ENCODE measurements at regions not wholly inside any gene's neighbourhood (a gene's known extent, or its start where the extent isn't known, plus 50 kb on each side); places are given as distances from the start of the nearest gene placed in this dataset.
A peak's percentile ranks its signal among the peaks of the same experiment; 100 is the strongest.

- H2AFZ ChIP-seq (ENCODE audit: low read depth, low read length), result no peak overlapping the region
- no peaks in the 10 kb centered on the region for H3K9me3 ChIP-seq (ENCODE audit: insufficient read depth, low read depth, low read length)
- no peaks in the 10 kb centered on the region for H3K36me3 ChIP-seq (ENCODE audit: insufficient read depth, low read length)
- TF ChIP-seq, protein P1, sequence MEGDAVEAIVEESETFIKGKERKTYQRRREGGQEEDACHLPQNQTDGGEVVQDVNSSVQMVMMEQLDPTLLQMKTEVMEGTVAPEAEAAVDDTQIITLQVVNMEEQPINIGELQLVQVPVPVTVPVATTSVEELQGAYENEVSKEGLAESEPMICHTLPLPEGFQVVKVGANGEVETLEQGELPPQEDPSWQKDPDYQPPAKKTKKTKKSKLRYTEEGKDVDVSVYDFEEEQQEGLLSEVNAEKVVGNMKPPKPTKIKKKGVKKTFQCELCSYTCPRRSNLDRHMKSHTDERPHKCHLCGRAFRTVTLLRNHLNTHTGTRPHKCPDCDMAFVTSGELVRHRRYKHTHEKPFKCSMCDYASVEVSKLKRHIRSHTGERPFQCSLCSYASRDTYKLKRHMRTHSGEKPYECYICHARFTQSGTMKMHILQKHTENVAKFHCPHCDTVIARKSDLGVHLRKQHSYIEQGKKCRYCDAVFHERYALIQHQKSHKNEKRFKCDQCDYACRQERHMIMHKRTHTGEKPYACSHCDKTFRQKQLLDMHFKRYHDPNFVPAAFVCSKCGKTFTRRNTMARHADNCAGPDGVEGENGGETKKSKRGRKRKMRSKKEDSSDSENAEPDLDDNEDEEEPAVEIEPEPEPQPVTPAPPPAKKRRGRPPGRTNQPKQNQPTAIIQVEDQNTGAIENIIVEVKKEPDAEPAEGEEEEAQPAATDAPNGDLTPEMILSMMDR (IDR thresholded peaks at IDR 0.05; ENCODE audit: insufficient read depth, low read depth, low read length), result no peak
- no peak for TF ChIP-seq EZH2 (IDR thresholded peaks at IDR 0.05; ENCODE audit: insufficient read depth, low read length)
- H4K20me1 ChIP-seq (ENCODE audit: insufficient read depth, low read length), result no peaks in the 10 kb centered on the region
- Mint-ChIP-seq H3K27me3 (ENCODE audit: low read depth, unreplicated experiment) (no peaks in the 10 kb centered on the region), H3K27ac (ENCODE audit: unreplicated experiment) (peak overlapping the region; percentile 4), H3K9me3 (ENCODE audit: unreplicated experiment) (peaks cover 6% of the 10 kb centered on the region), H3K4me1 (ENCODE audit: low read depth, unreplicated experiment) (peaks cover 9% of the 10 kb centered on the region), H3K36me3 (ENCODE audit: low read depth, unreplicated experiment) (no peaks in the 10 kb centered on the region), H3K4me3 (ENCODE audit: unreplicated experiment) (no peak overlapping the region)
- H3K4me3 ChIP-seq (ENCODE audit: insufficient read depth, low read depth, low read length), result no peak overlapping the region
- DNase-seq (ENCODE audit: low read depth) (peak; percentile 81), FAIRE-seq (peak; percentile 91)
- no peaks in the 10 kb centered on the region for H3K4me1 ChIP-seq (ENCODE audit: insufficient read depth, low read length)
- no peaks in the 10 kb centered on the region for H3K27me3 ChIP-seq (ENCODE audit: insufficient read depth, low read length)
- no peak overlapping the region for H3K9ac ChIP-seq (ENCODE audit: low read length)
- H3K27ac ChIP-seq (ENCODE audit: low read depth, low read length), result no peak overlapping the region
- H3K79me2 ChIP-seq (ENCODE audit: insufficient read depth, low read length), result no peaks in the 10 kb centered on the region
- no peak overlapping the region for H3K4me2 ChIP-seq (ENCODE audit: low read length)
These were observed 226.8 kb downstream of the AASDHPPT start for GRCh38 chr11:106304274-106304673.

DNA sequence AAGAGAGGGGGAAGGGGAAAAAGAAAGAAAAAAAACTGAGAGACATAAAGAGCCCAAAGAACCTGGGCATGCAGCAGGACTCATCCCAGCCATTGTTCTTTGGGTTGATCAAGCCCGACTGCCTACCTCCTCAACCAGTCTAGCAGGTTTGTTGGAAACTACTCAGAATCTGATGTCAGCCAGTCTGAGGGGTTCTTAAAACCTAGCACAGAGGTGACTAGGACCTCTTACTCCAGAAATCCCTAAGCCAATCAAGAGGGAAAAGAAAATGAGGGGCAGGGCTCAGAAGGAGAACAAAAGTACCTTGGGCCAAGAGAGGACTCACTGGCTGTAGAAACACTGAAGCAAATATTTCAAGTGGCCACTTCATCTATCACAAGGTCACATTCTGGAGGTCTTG is 228.0 kb downstream of the AASDHPPT start:
- H3K79me2 ChIP-seq (ENCODE audit: insufficient read depth, low read length), result no peaks in the 10 kb centered on the region
- no peaks in the 10 kb centered on the region for H3K36me3 Mint-ChIP-seq (ENCODE audit: low read depth, unreplicated experiment)
- no peak overlapping the region for H3K27ac Mint-ChIP-seq (ENCODE audit: unreplicated experiment)
- H3K4me3 Mint-ChIP-seq (ENCODE audit: unreplicated experiment), result no peak overlapping the region
- H3K4me1 ChIP-seq (ENCODE audit: insufficient read depth, low read length), result no peaks in the 10 kb centered on the region
- H3K27me3 ChIP-seq (ENCODE audit: insufficient read depth, low read length), result no peaks in the 10 kb centered on the region
- H3K4me3 ChIP-seq (ENCODE audit: insufficient read depth, low read depth, low read length), result no peak overlapping the region
- no peak overlapping the region for H2AFZ ChIP-seq (ENCODE audit: low read depth, low read length)
- no peaks in the 10 kb centered on the region for H3K9me3 ChIP-seq (ENCODE audit: insufficient read depth, low read depth, low read length)
- TF ChIP-seq EZH2 (IDR thresholded peaks at IDR 0.05; ENCODE audit: insufficient read depth, low read length), result no peak
- TF ChIP-seq, protein P1 (IDR thresholded peaks at IDR 0.05; ENCODE audit: insufficient read depth, low read depth, low read length), result no peak
- FAIRE-seq (no peak), DNase-seq (ENCODE audit: low read depth) (no peak)
- peaks cover 6% of the 10 kb centered on the region for H3K9me3 Mint-ChIP-seq (ENCODE audit: unreplicated experiment)
- H3K27me3 Mint-ChIP-seq (ENCODE audit: low read depth, unreplicated experiment), result no peaks in the 10 kb centered on the region
- no peak overlapping the region for H3K27ac ChIP-seq (ENCODE audit: low read depth, low read length)
- H3K9ac ChIP-seq (ENCODE audit: low read length), result no peak overlapping the region
- no peak overlapping the region for H3K4me2 ChIP-seq (ENCODE audit: low read length)
- H3K36me3 ChIP-seq (ENCODE audit: insufficient read depth, low read length), result no peaks in the 10 kb centered on the region
- no peaks in the 10 kb centered on the region for H4K20me1 ChIP-seq (ENCODE audit: insufficient read depth, low read length)
- H3K4me1 Mint-ChIP-seq (ENCODE audit: low read depth, unreplicated experiment), result peaks cover 9% of the 10 kb centered on the region

DNA sequence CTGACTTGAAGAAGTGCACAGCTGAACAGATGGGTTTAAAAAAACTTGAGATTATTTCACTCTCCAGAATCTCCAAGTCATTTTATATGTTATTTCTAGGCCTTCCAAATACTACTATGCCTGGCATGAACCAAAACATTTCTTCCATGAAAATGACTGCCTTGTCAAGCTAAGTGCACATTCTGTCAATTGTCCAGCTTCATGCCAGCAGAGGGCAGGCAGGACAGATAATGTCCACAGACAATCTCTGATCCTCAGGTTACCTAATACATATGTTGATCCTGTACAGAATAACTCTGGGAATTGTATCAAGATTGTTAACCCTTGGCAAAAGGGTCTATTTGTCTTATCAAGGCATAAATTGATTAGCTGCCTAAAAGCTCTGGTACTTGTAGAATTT is 229.5 kb downstream of the AASDHPPT start:
- no peak for DNase-seq (ENCODE audit: low read depth)
- Histone ChIP-seq H3K9ac (ENCODE audit: low read length) (no peak overlapping the region), H3K27me3 (ENCODE audit: insufficient read depth, low read length) (no peaks in the 10 kb centered on the region), H3K4me1 (ENCODE audit: insufficient read depth, low read length) (no peaks in the 10 kb centered on the region), H2AFZ (ENCODE audit: low read depth, low read length) (no peak overlapping the region), H3K9me3 (ENCODE audit: insufficient read depth, low read depth, low read length) (no peaks in the 10 kb centered on the region), H3K36me3 (ENCODE audit: insufficient read depth, low read length) (no peaks in the 10 kb centered on the region), H4K20me1 (ENCODE audit: insufficient read depth, low read length) (no peaks in the 10 kb centered on the region), H3K79me2 (ENCODE audit: insufficient read depth, low read length) (no peaks in the 10 kb centered on the region), H3K4me3 (ENCODE audit: insufficient read depth, low read depth, low read length) (no peak overlapping the region), H3K4me2 (ENCODE audit: low read length) (no peak overlapping the region), H3K27ac (ENCODE audit: low read depth, low read length) (no peak overlapping the region)
- FAIRE-seq, result no peak
- Mint-ChIP-seq H3K27me3 (ENCODE audit: low read depth, unreplicated experiment) (no peaks in the 10 kb centered on the region), H3K36me3 (ENCODE audit: low read depth, unreplicated experiment) (no peaks in the 10 kb centered on the region), H3K4me1 (ENCODE audit: low read depth, unreplicated experiment) (peaks cover 9% of the 10 kb centered on the region), H3K9me3 (ENCODE audit: unreplicated experiment) (peaks cover 6% of the 10 kb centered on the region), H3K4me3 (ENCODE audit: unreplicated experiment) (no peak overlapping the region), H3K27ac (ENCODE audit: unreplicated experiment) (no peak overlapping the region)
- no peak for TF ChIP-seq EZH2 (IDR thresholded peaks at IDR 0.05; ENCODE audit: insufficient read depth, low read length)
- TF ChIP-seq, protein P1 (IDR thresholded peaks at IDR 0.05; ENCODE audit: insufficient read depth, low read depth, low read length), result no peak

Data from astrocyte (in vitro differentiated cells and primary cell).